ENCODE measurements at regions not wholly inside any gene's neighbourhood (a gene's known extent, or its start where the extent isn't known, plus 50 kb on each side); places are given as distances from the start of the nearest gene placed in this dataset.

DNA sequence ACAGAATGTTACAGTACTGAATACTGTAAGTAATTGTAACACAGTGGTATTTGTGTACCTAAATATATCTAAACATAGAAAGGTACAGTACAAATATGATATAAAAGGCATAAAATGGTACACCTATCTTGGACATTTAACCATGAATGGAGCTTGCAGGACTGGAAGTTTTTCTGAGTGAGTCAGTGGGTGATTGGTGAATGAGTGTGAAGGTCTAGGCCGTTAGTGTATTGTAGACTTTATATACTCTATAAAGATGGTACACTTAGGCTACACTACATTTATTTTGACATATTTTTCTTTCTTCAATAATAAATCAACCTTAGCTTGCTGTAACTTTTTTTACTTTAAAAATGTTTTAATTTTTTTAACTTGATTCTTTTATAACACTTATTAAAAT is 422.5 kb upstream of the FSTL5 start:
- no peak for DNase-seq (ENCODE audit: extremely low spot score)
- ChIA-PET POLR2A (no interaction called here), CTCF (no interaction called here)
- TF ChIP-seq CTBP1 (IDR thresholded peaks at IDR 0.05; ENCODE audit: borderline replicate concordance) = no peak
- TF ChIP-seq LEF1 (IDR thresholded peaks at IDR 0.05; ENCODE audit: borderline replicate concordance) = no peak
- no peak for TF ChIP-seq ARNT (IDR thresholded peaks at IDR 0.05)

DNA sequence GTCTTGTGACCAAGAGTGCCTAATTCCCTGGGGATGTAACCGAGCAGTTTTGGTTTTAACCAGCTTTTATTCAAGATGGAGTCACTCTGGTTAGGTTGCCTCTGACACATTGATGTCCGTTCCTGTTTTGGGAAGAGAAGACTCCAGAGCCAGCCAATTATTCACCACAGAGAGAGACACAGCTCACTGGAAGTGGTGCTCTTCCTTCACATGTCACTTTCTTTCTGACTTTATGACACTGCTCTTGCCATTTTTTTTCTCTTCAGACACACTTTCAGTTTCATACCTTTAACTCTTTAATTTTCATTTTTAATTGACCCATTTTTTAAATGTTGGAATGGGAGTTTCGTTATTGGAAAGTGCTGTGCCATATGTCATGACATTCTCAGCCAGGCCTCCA is 418.4 kb upstream of the FSTL5 start:
- ChIA-PET CTCF (no interaction called here), POLR2A (no interaction called here)
- DNase-seq (ENCODE audit: extremely low spot score) = no peak
- no peak for TF ChIP-seq CTBP1 (IDR thresholded peaks at IDR 0.05; ENCODE audit: borderline replicate concordance)

DNA sequence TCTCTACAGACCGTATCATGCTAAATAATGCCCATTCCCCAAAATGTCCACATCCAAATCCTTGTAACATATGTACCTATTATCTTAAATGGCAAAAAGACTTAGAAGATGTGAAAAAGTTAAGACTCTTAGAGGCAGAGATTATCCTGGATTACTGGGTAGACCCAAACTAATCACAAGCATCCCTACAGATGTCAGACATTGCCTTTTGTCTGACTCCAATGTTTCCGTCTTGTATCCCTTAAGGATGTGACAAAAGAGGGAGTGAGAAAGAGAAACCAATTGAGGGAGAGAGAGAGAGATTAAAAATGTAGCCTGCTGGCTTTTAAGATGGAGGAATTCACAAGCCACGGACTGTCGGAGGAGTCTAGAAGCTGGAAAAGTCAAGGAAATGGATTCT is 401.9 kb upstream of the FSTL5 start:
- CTCF ChIA-PET = no interaction called here
- TF ChIP-seq, protein P1, sequence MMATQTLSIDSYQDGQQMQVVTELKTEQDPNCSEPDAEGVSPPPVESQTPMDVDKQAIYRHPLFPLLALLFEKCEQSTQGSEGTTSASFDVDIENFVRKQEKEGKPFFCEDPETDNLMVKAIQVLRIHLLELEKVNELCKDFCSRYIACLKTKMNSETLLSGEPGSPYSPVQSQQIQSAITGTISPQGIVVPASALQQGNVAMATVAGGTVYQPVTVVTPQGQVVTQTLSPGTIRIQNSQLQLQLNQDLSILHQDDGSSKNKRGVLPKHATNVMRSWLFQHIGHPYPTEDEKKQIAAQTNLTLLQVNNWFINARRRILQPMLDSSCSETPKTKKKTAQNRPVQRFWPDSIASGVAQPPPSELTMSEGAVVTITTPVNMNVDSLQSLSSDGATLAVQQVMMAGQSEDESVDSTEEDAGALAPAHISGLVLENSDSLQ (IDR thresholded peaks at IDR 0.05) = no peak
- no peak for TF ChIP-seq SP1 (IDR thresholded peaks at IDR 0.05)
- TF ChIP-seq ELF4 (IDR thresholded peaks at IDR 0.05) = no peak
- no peak for TF ChIP-seq FOXA1 (IDR thresholded peaks at IDR 0.05)
- no peak for TF ChIP-seq BHLHE40 (IDR thresholded peaks at IDR 0.05; ENCODE audit: borderline replicate concordance)
- POLR2A ChIA-PET = no interaction called here
- DNase-seq (ENCODE audit: extremely low spot score) = no peak

DNA sequence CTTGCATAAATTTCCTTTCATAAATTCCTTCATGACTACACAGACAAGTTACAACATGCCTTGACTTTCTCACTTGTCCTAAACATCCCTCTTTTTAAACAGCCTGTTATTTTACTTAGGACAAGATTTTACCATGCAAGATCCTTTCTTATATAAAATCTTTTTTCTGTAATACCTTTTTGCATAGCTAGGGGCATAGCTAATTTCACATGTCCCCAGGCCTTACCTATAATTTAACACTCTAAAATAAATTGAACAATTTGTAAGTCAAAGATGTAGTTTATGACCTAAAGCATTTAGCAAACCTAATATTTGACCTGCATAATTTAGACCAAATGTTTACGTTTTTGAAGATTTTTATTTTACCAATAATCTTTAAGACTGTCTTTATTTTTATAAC is 396.3 kb upstream of the FSTL5 start:
- ChIA-PET CTCF (no interaction called here), POLR2A (no interaction called here)
- TF ChIP-seq L3MBTL2 (conservative IDR thresholded peaks at IDR 0.05) (no peak), HDGF (IDR thresholded peaks at IDR 0.05; ENCODE audit: borderline replicate concordance) (no peak), ELF4 (IDR thresholded peaks at IDR 0.05) (no peak), SUZ12 (IDR thresholded peaks at IDR 0.05) (no peak), ARNT (IDR thresholded peaks at IDR 0.05) (no peak), NFRKB (IDR thresholded peaks at IDR 0.05) (no peak), TARDBP (IDR thresholded peaks at IDR 0.05) (no peak), CTBP1 (IDR thresholded peaks at IDR 0.05; ENCODE audit: borderline replicate concordance) (no peak), FOXK2 (IDR thresholded peaks at IDR 0.05) (no peak), LEF1 (IDR thresholded peaks at IDR 0.05; ENCODE audit: borderline replicate concordance) (no peak), FOXA1 (IDR thresholded peaks at IDR 0.05) (no peak), SP1 (IDR thresholded peaks at IDR 0.05) (no peak)
- TF ChIP-seq, protein P1 (IDR thresholded peaks at IDR 0.05) = no peak

DNA sequence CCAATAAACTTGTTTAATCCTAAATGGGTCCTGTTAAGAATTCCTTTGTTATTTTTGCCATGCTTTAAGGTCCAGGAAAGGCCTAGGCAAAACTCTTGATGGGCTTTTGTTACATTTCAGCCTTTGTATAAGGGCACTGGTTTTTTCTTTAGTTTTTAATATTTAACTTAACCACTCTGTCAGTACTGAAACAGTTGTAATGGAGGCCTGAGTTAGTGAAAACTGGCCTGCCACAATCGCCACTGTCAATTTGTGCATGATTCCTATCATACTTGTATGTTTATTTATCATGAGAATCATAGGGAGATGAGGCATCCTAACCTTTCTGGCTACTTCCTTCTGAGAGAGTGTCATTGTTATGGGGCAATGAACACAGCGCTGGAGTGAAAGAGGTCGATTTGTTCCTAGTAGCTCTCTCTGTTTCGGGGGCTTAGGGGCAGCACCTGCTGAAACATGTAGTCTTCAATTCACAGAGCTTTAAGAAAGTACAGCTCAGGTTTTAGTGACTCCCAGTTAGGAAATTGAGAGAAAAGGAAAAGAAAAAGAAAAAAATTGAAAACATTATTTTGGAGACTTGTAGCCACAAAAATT is 393.8 kb upstream of the FSTL5 start:
- CTCF ChIA-PET = no interaction called here
- no peak for DNase-seq (ENCODE audit: extremely low spot score)
- TF ChIP-seq HDGF (IDR thresholded peaks at IDR 0.05; ENCODE audit: borderline replicate concordance) = no peak
- TF ChIP-seq FOXM1 (IDR thresholded peaks at IDR 0.05; ENCODE audit: borderline replicate concordance) = no peak
- TF ChIP-seq, protein P1 (IDR thresholded peaks at IDR 0.05) = no peak
- TF ChIP-seq SUZ12 (IDR thresholded peaks at IDR 0.05) = no peak
- no peak for TF ChIP-seq CTBP1 (IDR thresholded peaks at IDR 0.05; ENCODE audit: borderline replicate concordance)
- no peak for TF ChIP-seq NFRKB (IDR thresholded peaks at IDR 0.05)
- no peak for TF ChIP-seq BHLHE40 (IDR thresholded peaks at IDR 0.05; ENCODE audit: borderline replicate concordance)
- no peak for TF ChIP-seq FOXK2 (IDR thresholded peaks at IDR 0.05)
- POLR2A ChIA-PET = no interaction called here

More for the DNA sequence above, 396.3 kb upstream of the FSTL5 start:
- no peak for DNase-seq (ENCODE audit: extremely low spot score)

DNA sequence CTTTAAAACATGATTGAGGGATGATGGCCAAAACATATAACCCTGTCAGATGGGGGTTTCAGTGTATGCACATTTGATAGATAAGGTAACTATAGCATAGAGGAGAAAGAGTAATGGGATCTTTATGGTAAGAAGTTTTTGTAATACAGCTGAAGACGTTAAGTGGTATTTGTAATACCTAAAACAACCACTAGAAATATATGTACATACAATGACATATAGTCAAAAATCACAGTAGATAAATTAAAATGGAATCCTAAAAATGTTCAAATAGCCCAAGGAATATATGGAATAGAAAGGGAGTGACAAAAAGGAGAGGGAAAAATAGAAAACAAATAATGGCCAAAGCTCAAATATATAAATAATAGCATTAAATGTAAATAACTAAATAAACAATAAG is 371.3 kb upstream of the FSTL5 start:
- no peak for DNase-seq (ENCODE audit: extremely low spot score)
- TF ChIP-seq FOXA1 (IDR thresholded peaks at IDR 0.05) (no peak), CTBP1 (IDR thresholded peaks at IDR 0.05; ENCODE audit: borderline replicate concordance) (no peak), SP1 (IDR thresholded peaks at IDR 0.05) (no peak), HDGF (IDR thresholded peaks at IDR 0.05; ENCODE audit: borderline replicate concordance) (no peak), BHLHE40 (IDR thresholded peaks at IDR 0.05; ENCODE audit: borderline replicate concordance) (no peak), NFRKB (IDR thresholded peaks at IDR 0.05) (no peak), ELF4 (IDR thresholded peaks at IDR 0.05) (no peak), FOXM1 (IDR thresholded peaks at IDR 0.05; ENCODE audit: borderline replicate concordance) (no peak), FOXK2 (IDR thresholded peaks at IDR 0.05) (no peak), L3MBTL2 (conservative IDR thresholded peaks at IDR 0.05) (no peak), SUZ12 (IDR thresholded peaks at IDR 0.05) (no peak), TARDBP (IDR thresholded peaks at IDR 0.05) (no peak), ZNF384 (IDR thresholded peaks at IDR 0.05) (no peak)
- TF ChIP-seq, protein P1 (IDR thresholded peaks at IDR 0.05) = no peak
- ChIA-PET CTCF (interaction anchor here (0.8 kb wide), 1 partner anchor 830 kb away, joined by 3 read pairs; no protein-coding TSS in a partner anchor), POLR2A (no interaction called here)

DNA sequence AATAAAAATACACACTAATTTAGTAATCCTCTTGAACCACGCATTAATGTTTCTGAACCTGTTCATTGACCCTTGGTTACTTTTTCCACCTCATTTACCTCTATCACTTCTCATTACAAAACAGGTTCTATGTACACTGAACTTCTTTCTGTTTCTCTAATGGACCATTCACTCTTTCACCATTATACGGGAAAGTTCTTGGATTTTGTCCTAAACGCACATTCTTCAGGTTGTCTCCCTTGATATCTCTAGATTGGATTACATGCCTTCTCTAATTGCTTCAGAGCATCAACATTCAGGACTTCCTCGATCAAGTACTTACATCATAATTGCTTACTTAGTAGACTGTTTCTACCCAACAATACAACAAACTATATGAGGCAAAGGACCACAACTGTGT is 359.4 kb upstream of the FSTL5 start:
- DNase-seq (ENCODE audit: extremely low spot score) = no peak
- ChIA-PET POLR2A (no interaction called here), CTCF (no interaction called here)
- TF ChIP-seq, protein P1 (IDR thresholded peaks at IDR 0.05) = no peak
- TF ChIP-seq FOXA1 (IDR thresholded peaks at IDR 0.05) (no peak), TARDBP (IDR thresholded peaks at IDR 0.05) (no peak), ARNT (IDR thresholded peaks at IDR 0.05) (no peak), LEF1 (IDR thresholded peaks at IDR 0.05; ENCODE audit: borderline replicate concordance) (no peak), L3MBTL2 (conservative IDR thresholded peaks at IDR 0.05) (no peak), SUZ12 (IDR thresholded peaks at IDR 0.05) (no peak), SP1 (IDR thresholded peaks at IDR 0.05) (no peak), CTBP1 (IDR thresholded peaks at IDR 0.05; ENCODE audit: borderline replicate concordance) (no peak)
